T-helper 2 cell treated with Interferon-gamma antibody and Interleukin-4, amounts not matched to agents 100 ng/mL and 5 ng/mL, for 36 hours (primary cell): ENCODE measurements at regions not wholly inside any gene's neighbourhood (a gene's known extent, or its start where the extent isn't known, plus 50 kb on each side); places are given as distances from the start of the nearest gene placed in this dataset.

Experiments
- intact Hi-C: fragments of 100-400 bp; cut with micrococcal nuclease; formaldehyde crosslinking; loops from one replicate; pipeline ENCODE4 v1.15.1; 2023

DNA sequence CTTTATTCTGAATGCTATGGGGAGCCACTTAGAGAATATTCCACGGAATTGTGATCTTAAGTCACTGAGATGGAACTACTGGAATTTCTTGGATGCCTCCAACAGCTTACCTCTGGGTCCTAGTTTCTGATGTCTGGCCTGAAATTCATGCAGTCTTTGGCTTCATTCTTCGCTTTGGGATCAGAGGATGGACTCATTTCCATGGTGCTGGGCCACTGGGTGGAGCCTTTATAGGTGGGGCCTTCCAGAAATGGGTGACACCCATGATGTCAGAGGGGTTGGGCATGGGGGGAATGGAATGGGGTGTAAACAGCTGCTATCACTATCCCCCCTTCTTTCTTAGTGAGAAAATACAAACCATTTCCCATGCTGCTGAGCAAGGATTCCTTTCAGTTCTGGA lies 73.7 kb upstream of the FGGY start:
- intact Hi-C loops: no loop called here

DNA sequence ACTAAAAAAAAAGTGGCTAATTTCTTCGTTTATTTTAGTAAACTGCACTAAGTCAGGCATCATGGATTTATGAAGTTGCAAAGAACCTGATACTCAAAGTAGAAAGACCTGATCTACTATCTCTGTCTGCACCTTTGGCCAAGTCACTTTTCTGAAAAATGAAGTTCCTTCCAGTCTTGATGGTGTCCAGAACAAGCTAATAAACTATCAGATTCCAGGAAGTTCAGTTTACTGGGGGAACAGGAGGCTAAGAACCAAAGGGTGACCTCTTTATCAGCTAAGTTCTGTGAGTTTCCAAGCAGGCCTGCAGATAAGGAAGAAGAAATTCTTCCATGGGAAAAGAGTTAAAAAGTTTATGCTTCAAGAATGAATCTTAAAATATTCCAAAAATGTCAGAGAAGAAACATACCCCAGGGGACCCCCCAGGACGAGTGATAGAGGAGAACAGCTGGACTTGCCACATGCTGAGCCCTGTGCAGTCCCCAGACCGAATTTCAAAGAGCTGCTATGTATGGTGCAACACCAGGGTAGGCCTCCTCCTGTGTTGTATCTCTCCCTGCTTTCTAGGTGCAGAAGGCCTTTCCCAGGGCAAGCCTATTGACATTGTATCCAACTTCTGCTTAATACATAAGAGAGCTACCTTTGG lies 72.8 kb upstream of the FGGY start:
- intact Hi-C loops: no loop called here

GRCh38 chr1:59225594-59226316 lies 71.1 kb upstream of the FGGY start:
- intact Hi-C loops: no loop called here

- intact Hi-C loops: no loop called here
Observed at GRCh38 chr1:59229138-59229537, 67.8 kb upstream of the FGGY start.

- intact Hi-C loops: no loop called here
Observed at GRCh38 chr1:59230622-59231021, 66.3 kb upstream of the FGGY start.

DNA sequence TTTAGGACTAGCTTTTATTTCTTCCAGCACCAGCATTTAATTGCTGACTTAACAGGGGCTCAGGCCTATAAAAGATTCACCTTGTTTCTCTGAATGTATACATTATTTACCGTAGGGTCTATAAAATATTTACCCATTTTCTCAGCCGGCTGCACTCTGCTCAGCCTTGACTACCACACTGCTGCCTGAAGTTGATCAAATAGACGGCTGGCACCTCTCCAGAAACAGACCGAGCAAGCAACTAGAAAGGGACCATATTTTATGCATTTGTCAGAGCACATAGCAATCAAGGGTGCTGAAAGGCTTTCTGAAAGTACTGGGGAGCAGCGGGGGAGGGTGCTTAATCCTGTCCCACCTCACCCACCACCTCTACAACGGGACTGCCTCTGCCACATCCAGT lies 64.7 kb upstream of the FGGY start:
- intact Hi-C loops: no loop called here

DNA sequence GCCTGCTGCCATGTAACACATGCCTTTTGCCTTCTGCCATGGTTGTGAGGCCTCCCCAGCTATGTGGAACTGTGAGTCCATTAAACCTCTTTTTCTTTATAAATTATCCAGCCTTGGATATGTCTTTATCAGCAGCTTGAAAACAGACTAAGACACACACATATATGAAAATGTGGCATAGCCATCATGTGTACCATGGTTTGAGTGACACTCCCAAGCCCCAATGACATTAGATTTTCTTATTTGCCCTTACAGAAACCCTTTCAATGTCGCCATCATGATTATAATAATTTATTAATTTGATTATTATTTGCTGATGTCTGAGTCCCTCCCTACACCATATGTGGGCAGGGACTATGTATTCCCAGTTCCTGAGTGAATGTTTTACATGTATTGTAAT lies 63.5 kb upstream of the FGGY start:
- intact Hi-C loops: no loop called here

GRCh38 chr1:59236721-59237545 lies 60.0 kb upstream of the FGGY start:
- intact Hi-C loops: no loop called here

- intact Hi-C loops: no loop called here
Observed at GRCh38 chr1:59237900-59238299, 59.0 kb upstream of the FGGY start.

DNA sequence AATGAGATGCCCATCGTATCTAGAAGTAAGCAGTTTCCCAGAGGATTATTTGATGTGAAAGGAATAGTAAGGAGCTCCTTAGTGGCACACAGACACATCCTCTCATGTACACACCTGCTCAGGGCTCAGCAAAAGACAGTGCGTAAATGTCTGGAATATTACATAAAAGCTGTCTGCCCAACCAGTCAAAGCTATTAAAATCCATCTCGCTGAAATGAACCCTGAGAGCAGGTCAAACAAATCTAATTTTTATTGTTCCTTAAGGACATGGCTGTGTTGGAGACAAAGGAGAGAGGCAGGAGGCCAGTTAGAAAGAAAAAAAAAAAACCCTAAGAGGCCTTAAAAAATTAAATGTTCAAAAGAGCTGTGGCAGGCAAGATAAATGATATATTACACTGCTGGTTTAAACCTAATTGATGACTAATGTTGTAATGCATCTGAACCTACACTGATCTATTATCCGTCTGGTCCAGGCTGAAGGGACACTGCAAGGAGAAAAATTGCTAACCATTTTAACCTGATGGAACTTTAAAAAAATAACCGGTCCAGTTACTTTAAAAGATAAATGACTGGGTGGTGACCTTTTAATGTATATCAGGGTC lies 58.5 kb upstream of the FGGY start:
- intact Hi-C loops: no loop called here

DNA sequence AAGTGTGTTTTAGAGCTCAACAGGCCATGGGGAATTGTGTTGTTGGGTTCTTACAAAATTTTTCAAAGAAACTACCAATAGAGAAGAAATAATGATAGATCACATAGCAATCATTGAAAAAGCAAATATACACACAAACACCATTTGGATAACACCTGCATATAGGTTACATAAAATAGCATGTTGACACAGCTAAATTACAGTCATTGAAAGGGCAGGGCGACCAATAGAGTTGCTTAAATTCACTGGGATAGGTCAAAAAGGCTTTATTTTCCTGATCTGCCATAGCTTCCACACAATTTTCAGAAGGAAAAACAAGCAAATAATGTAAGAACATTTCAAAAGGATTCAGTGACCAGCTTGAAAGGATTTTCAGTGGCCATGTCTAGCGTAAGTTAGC lies 57.9 kb upstream of the FGGY start:
- intact Hi-C loops: no loop called here

- intact Hi-C loops: no loop called here
Observed at GRCh38 chr1:59241909-59242308, 55.0 kb upstream of the FGGY start.

- intact Hi-C loops: no loop called here
Observed at GRCh38 chr1:59242370-59242769, 54.5 kb upstream of the FGGY start.

GRCh38 chr1:59243550-59243949 lies 53.3 kb upstream of the FGGY start:
- intact Hi-C loops: no loop called here

GRCh38 chr1:59243978-59244377 lies 52.9 kb upstream of the FGGY start:
- intact Hi-C loops: no loop called here

DNA sequence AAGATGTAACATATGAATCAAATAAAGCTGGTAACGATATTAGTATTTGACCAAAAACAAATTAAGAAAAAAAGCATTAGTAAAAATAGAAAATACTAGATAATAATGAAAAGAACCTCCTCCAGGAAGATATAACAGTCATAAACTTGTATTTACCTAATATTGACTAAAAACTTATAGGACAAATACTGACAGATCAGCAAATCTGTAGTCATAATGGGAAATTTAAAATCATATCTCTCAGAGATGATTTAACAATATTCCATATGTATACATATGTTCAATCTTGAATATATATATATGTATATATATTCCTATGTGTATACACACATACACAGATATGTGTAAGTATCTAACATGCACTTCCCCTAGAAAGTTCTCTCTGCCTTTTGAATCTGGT lies 52.0 kb upstream of the FGGY start:
- intact Hi-C loops: no loop called here
